SJCRH30 (cell line): ENCODE measurements at regions not wholly inside any gene's neighbourhood (a gene's known extent, or its start where the extent isn't known, plus 50 kb on each side); places are given as distances from the start of the nearest gene placed in this dataset.

Experiments used
- DNase-seq, 2 experiments: peaks; one replicate each; pipeline ENCODE4 v3.0.0-alpha.2; 2015 to 2020
- H3K27ac ChIP-seq: fragments of 250-450 bp; sonication (Bioruptor Pico); 2 replicates; pipeline ENCODE4 v1.5.1; 2020; ENCODE audit warnings: mild to moderate bottlenecking, moderate library complexity
- H3K27me3 ChIP-seq: fragments of 250-450 bp; sonication (Bioruptor Pico); 2 replicates; pipeline ENCODE4 v1.5.1; 2020; ENCODE audit warnings: mild to moderate bottlenecking, moderate library complexity
- H3K36me3 ChIP-seq: fragments of 250-450 bp; sonication (Bioruptor Pico); 2 replicates; pipeline ENCODE4 v1.5.1; 2020; ENCODE audit warnings: mild to moderate bottlenecking, moderate library complexity
- H3K4me1 ChIP-seq: fragments of 250-450 bp; sonication (Bioruptor Pico); 2 replicates; pipeline ENCODE4 v1.5.1; 2020; ENCODE audit warnings: mild to moderate bottlenecking, moderate library complexity
- H3K4me3 ChIP-seq: fragments of 250-450 bp; sonication (Bioruptor Pico); 2 replicates; pipeline ENCODE4 v1.5.1; 2020; ENCODE audit warnings: mild to moderate bottlenecking, moderate library complexity
- H3K9me3 ChIP-seq: fragments of 250-450 bp; sonication (Bioruptor Pico); replicated peaks from 2 replicates; pipeline ENCODE4 v1.5.1; 2020; ENCODE audit warnings: mild to moderate bottlenecking, moderate library complexity

GRCh38 chr12:107404981-107405380 lies 280.6 kb upstream of the PWP1 start:
- no peak overlapping the region for H3K27ac ChIP-seq
- DNase-seq: peak in 1 of 2 experiments; percentile 45
- no peak overlapping the region for H3K4me3 ChIP-seq

GRCh38 chr12:107405436-107405835 lies 280.2 kb upstream of the PWP1 start:
- no peak for DNase-seq
- H3K27me3 ChIP-seq: no peaks in the 10 kb centered on the region
- no peak overlapping the region for H3K27ac ChIP-seq
- no peak overlapping the region for H3K4me3 ChIP-seq
- H3K9me3 ChIP-seq: no peaks in the 10 kb centered on the region
- H3K36me3 ChIP-seq: no peaks in the 10 kb centered on the region
- peaks cover 9% of the 10 kb centered on the region for H3K4me1 ChIP-seq

More at GRCh38 chr12:107404981-107405380, 280.6 kb upstream of the PWP1 start:
- no peaks in the 10 kb centered on the region for H3K27me3 ChIP-seq
- no peaks in the 10 kb centered on the region for H3K9me3 ChIP-seq
- peaks cover 9% of the 10 kb centered on the region for H3K4me1 ChIP-seq
- no peaks in the 10 kb centered on the region for H3K36me3 ChIP-seq

GRCh38 chr12:107406932-107407331 lies 278.7 kb upstream of the PWP1 start:
- no peaks in the 10 kb centered on the region for H3K27me3 ChIP-seq
- no peaks in the 10 kb centered on the region for H3K36me3 ChIP-seq
- no peak for DNase-seq
- no peaks in the 10 kb centered on the region for H3K9me3 ChIP-seq
- no peaks in the 10 kb centered on the region for H3K4me1 ChIP-seq
- no peak overlapping the region for H3K27ac ChIP-seq
- no peak overlapping the region for H3K4me3 ChIP-seq

- H3K9me3 ChIP-seq: no peaks in the 10 kb centered on the region
- H3K36me3 ChIP-seq: no peaks in the 10 kb centered on the region
- no peaks in the 10 kb centered on the region for H3K4me1 ChIP-seq
- H3K27ac ChIP-seq: no peak overlapping the region
- DNase-seq: no peak
- no peak overlapping the region for H3K4me3 ChIP-seq
- no peaks in the 10 kb centered on the region for H3K27me3 ChIP-seq
Observed at GRCh38 chr12:107411792-107412535, 273.6 kb upstream of the PWP1 start.

GRCh38 chr12:107415071-107415470 lies 270.5 kb upstream of the PWP1 start:
- Histone ChIP-seq H3K27me3 (no peaks in the 10 kb centered on the region), H3K27ac (no peak overlapping the region), H3K9me3 (no peaks in the 10 kb centered on the region), H3K4me1 (no peaks in the 10 kb centered on the region), H3K4me3 (no peak overlapping the region), H3K36me3 (no peaks in the 10 kb centered on the region)
- DNase-seq: no peak

- Histone ChIP-seq H3K27me3 (no peaks in the 10 kb centered on the region), H3K9me3 (no peaks in the 10 kb centered on the region), H3K36me3 (no peaks in the 10 kb centered on the region), H3K27ac (no peak overlapping the region), H3K4me3 (no peak overlapping the region), H3K4me1 (no peaks in the 10 kb centered on the region)
- DNase-seq: no peak
Observed at GRCh38 chr12:107415834-107416233, 269.8 kb upstream of the PWP1 start.

GRCh38 chr12:107417004-107417403 lies 268.6 kb upstream of the PWP1 start:
- no peak for DNase-seq
- no peaks in the 10 kb centered on the region for H3K36me3 ChIP-seq
- no peak overlapping the region for H3K27ac ChIP-seq
- no peaks in the 10 kb centered on the region for H3K27me3 ChIP-seq
- no peaks in the 10 kb centered on the region for H3K9me3 ChIP-seq
- no peak overlapping the region for H3K4me3 ChIP-seq
- H3K4me1 ChIP-seq: no peaks in the 10 kb centered on the region

- Histone ChIP-seq H3K4me3 (no peak overlapping the region), H3K36me3 (no peaks in the 10 kb centered on the region), H3K27ac (no peak overlapping the region), H3K27me3 (no peaks in the 10 kb centered on the region), H3K4me1 (no peaks in the 10 kb centered on the region), H3K9me3 (no peaks in the 10 kb centered on the region)
- DNase-seq: no peak
Observed at GRCh38 chr12:107418981-107419380, 266.6 kb upstream of the PWP1 start.

- no peak overlapping the region for H3K27ac ChIP-seq
- H3K4me3 ChIP-seq: no peak overlapping the region
- H3K9me3 ChIP-seq: no peaks in the 10 kb centered on the region
- no peaks in the 10 kb centered on the region for H3K36me3 ChIP-seq
- no peak for DNase-seq
- no peaks in the 10 kb centered on the region for H3K27me3 ChIP-seq
- no peaks in the 10 kb centered on the region for H3K4me1 ChIP-seq
Observed at GRCh38 chr12:107423531-107423930, 262.1 kb upstream of the PWP1 start.

GRCh38 chr12:107429006-107429705 lies 256.4 kb upstream of the PWP1 start:
- H3K9me3 ChIP-seq: no peaks in the 10 kb centered on the region
- no peak overlapping the region for H3K27ac ChIP-seq
- H3K27me3 ChIP-seq: no peaks in the 10 kb centered on the region
- no peak for DNase-seq
- no peaks in the 10 kb centered on the region for H3K4me1 ChIP-seq
- H3K36me3 ChIP-seq: no peaks in the 10 kb centered on the region
- H3K4me3 ChIP-seq: no peak overlapping the region

- Histone ChIP-seq H3K36me3 (no peaks in the 10 kb centered on the region), H3K4me1 (no peaks in the 10 kb centered on the region), H3K4me3 (no peak overlapping the region), H3K27me3 (no peaks in the 10 kb centered on the region), H3K27ac (no peak overlapping the region), H3K9me3 (no peaks in the 10 kb centered on the region)
- DNase-seq: no peak
Observed at GRCh38 chr12:107431942-107432341, 253.7 kb upstream of the PWP1 start.

GRCh38 chr12:107435072-107435471 lies 250.5 kb upstream of the PWP1 start:
- no peak for DNase-seq
- Histone ChIP-seq H3K36me3 (no peaks in the 10 kb centered on the region), H3K4me3 (no peak overlapping the region), H3K27me3 (no peaks in the 10 kb centered on the region), H3K4me1 (no peaks in the 10 kb centered on the region), H3K27ac (no peak overlapping the region), H3K9me3 (no peaks in the 10 kb centered on the region)

GRCh38 chr12:107435520-107435919 lies 250.1 kb upstream of the PWP1 start:
- Histone ChIP-seq H3K4me3 (no peak overlapping the region), H3K9me3 (no peaks in the 10 kb centered on the region), H3K27me3 (no peaks in the 10 kb centered on the region), H3K36me3 (no peaks in the 10 kb centered on the region), H3K27ac (no peak overlapping the region), H3K4me1 (no peaks in the 10 kb centered on the region)
- no peak for DNase-seq

- no peaks in the 10 kb centered on the region for H3K36me3 ChIP-seq
- no peaks in the 10 kb centered on the region for H3K9me3 ChIP-seq
- H3K4me1 ChIP-seq: no peaks in the 10 kb centered on the region
- no peaks in the 10 kb centered on the region for H3K27me3 ChIP-seq
- H3K4me3 ChIP-seq: no peak overlapping the region
- DNase-seq: peak in 1 of 2 experiments; percentile 6
- no peak overlapping the region for H3K27ac ChIP-seq
Observed at GRCh38 chr12:107436376-107436775, 249.2 kb upstream of the PWP1 start.

GRCh38 chr12:107436836-107437235 lies 248.8 kb upstream of the PWP1 start:
- H3K27me3 ChIP-seq: no peaks in the 10 kb centered on the region
- H3K4me3 ChIP-seq: no peak overlapping the region
- H3K36me3 ChIP-seq: no peaks in the 10 kb centered on the region
- H3K27ac ChIP-seq: no peak overlapping the region
- H3K4me1 ChIP-seq: no peaks in the 10 kb centered on the region
- H3K9me3 ChIP-seq: no peaks in the 10 kb centered on the region
- no peak for DNase-seq

- Histone ChIP-seq H3K9me3 (no peaks in the 10 kb centered on the region), H3K4me1 (0 out of 2 replicates have a peak, but pooled peaks cover 4% of the 10 kb centered on the region), H3K4me3 (no peak overlapping the region), H3K27me3 (no peaks in the 10 kb centered on the region), H3K36me3 (no peaks in the 10 kb centered on the region), H3K27ac (no peak overlapping the region)
- DNase-seq: no peak
Observed at GRCh38 chr12:107437954-107438353, 247.6 kb upstream of the PWP1 start.
